Adipocyte (in vitro differentiated cells): ENCODE measurements at regions not wholly inside any gene's neighbourhood (a gene's known extent, or its start where the extent isn't known, plus 50 kb on each side); places are given as distances from the start of the nearest gene placed in this dataset.

Source experiments
- DNase-seq: peaks from one replicate; pipeline ENCODE4 v3.0.0-alpha.2; 2015; ENCODE audit warnings: low read depth
- H3K27me3 ChIP-seq: replicated peaks from 2 replicates; pipeline ENCODE4 v1.7.0; 2013; ENCODE audit warnings: mild to moderate bottlenecking, low read length, moderate library complexity; ENCODE audit not compliant: control insufficient read depth, insufficient read depth
- H3K36me3 ChIP-seq: 2 replicates; pipeline ENCODE4 v1.7.0; 2013; ENCODE audit warnings: low read length, mild to moderate bottlenecking, moderate library complexity; ENCODE audit not compliant: control insufficient read depth, insufficient read depth, severe bottlenecking
- H3K4me1 ChIP-seq: 2 replicates; pipeline ENCODE4 v1.7.0; 2013; ENCODE audit warnings: mild to moderate bottlenecking, low read length, moderate library complexity; ENCODE audit not compliant: control insufficient read depth, insufficient read depth
- H3K4me3 ChIP-seq: 2 replicates; pipeline ENCODE4 v1.7.0; 2013; ENCODE audit warnings: mild to moderate bottlenecking, low read length, moderate library complexity
- H3K9ac ChIP-seq: 2 replicates; pipeline ENCODE4 v1.7.0; 2013; ENCODE audit warnings: mild to moderate bottlenecking, low read length, moderate library complexity
- H3K9me3 ChIP-seq: 2 replicates; pipeline ENCODE4 v1.7.0; 2013; ENCODE audit warnings: mild to moderate bottlenecking, low read length, moderate library complexity; ENCODE audit not compliant: control insufficient read depth

DNA sequence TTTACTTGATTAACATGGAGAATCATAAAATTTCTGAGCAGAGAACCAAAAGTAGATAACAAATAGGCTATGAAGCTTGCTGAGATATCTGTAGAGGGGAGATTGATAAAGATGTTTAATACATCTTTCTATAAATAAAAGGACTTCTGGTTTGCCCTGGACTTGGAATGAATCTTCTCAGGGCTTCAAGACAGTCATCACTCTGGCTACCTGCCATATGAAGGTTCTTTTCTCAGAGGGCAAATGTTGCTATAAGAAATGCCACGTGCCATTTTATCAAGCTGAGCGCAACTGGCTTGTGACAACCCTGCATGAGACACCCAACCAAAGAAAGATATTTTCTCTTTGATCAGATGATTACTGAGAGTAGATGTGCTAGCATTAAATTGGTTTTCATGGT lies 192.5 kb downstream of the WNT5A start:
- Histone ChIP-seq H3K4me3 (no peak overlapping the region), H3K4me1 (no peaks in the 10 kb centered on the region), H3K9ac (no peak overlapping the region), H3K36me3 (no peaks in the 10 kb centered on the region), H3K27me3 (no peaks in the 10 kb centered on the region), H3K9me3 (peaks cover 9% of the 10 kb centered on the region)
- no peak for DNase-seq

- Histone ChIP-seq H3K4me1 (no peaks in the 10 kb centered on the region), H3K9ac (no peak overlapping the region), H3K36me3 (no peaks in the 10 kb centered on the region), H3K4me3 (no peak overlapping the region), H3K9me3 (no peaks in the 10 kb centered on the region), H3K27me3 (no peaks in the 10 kb centered on the region)
- DNase-seq: no peak
These were observed 194.7 kb downstream of the WNT5A start for GRCh38 chr3:55292360-55292759.

- no peaks in the 10 kb centered on the region for H3K27me3 ChIP-seq
- no peak overlapping the region for H3K9ac ChIP-seq
- peaks cover 16% of the 10 kb centered on the region for H3K4me1 ChIP-seq
- no peaks in the 10 kb centered on the region for H3K36me3 ChIP-seq
- DNase-seq: no peak
- H3K9me3 ChIP-seq: no peaks in the 10 kb centered on the region
- no peak overlapping the region for H3K4me3 ChIP-seq
These were observed 198.4 kb downstream of the WNT5A start for GRCh38 chr3:55288657-55289056.

DNA sequence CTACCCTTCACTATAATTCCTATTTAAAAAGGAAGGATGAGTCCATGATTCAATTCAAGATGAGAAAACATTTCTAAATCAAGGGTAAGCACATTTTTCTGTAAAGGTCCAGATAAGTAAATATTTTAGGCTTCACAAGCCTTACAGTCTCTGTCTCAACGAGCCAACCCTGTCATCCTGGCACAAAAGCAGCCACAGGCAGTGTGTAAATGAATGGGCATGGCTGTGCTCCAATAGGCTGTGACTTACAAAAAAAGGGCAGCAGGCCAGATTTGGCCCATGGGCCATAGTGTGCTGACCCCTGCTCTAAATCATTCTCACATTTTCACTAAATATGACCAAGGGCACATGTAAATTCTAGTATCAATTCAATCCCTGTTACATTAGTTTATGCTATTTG lies 200.4 kb downstream of the WNT5A start:
- Histone ChIP-seq H3K36me3 (no peaks in the 10 kb centered on the region), H3K4me1 (peaks cover 16% of the 10 kb centered on the region), H3K9me3 (no peaks in the 10 kb centered on the region), H3K27me3 (no peaks in the 10 kb centered on the region), H3K9ac (no peak overlapping the region), H3K4me3 (no peak overlapping the region)
- DNase-seq: no peak

- Histone ChIP-seq H3K36me3 (no peaks in the 10 kb centered on the region), H3K27me3 (no peaks in the 10 kb centered on the region), H3K4me3 (no peak overlapping the region), H3K9me3 (no peaks in the 10 kb centered on the region), H3K9ac (no peak overlapping the region), H3K4me1 (peaks cover 16% of the 10 kb centered on the region)
- peak; percentile 61 for DNase-seq
These were observed 201.9 kb downstream of the WNT5A start for GRCh38 chr3:55285156-55285555.

GRCh38 chr3:55283441-55283925 lies 203.6 kb downstream of the WNT5A start:
- H3K36me3 ChIP-seq: no peaks in the 10 kb centered on the region
- peaks cover 16% of the 10 kb centered on the region for H3K4me1 ChIP-seq
- H3K27me3 ChIP-seq: no peaks in the 10 kb centered on the region
- H3K9ac ChIP-seq: no peak overlapping the region
- H3K4me3 ChIP-seq: no peak overlapping the region
- no peaks in the 10 kb centered on the region for H3K9me3 ChIP-seq
- DNase-seq: no peak

DNA sequence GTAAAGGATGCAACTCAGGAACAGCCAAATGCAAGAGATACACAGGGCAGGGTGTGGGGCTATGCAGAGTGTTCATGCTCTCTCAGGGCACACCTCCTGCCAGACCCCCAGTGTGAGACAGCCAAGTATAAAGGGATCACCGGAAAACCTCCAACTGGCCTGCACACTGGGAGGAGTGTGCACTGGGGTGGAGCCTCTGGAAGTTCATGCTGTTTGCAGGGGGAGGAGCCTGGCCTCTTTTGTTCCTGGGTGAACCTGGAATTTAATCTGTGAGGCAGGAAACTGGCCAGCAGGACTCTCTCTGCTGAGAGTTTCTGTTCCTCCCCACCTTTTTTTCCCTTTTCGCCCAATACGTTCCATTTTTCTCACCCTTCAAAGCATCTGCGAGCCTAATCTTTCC lies 204.1 kb downstream of the WNT5A start:
- Histone ChIP-seq H3K27me3 (no peaks in the 10 kb centered on the region), H3K4me3 (no peak overlapping the region), H3K4me1 (peaks cover 16% of the 10 kb centered on the region), H3K9ac (no peak overlapping the region), H3K9me3 (no peaks in the 10 kb centered on the region), H3K36me3 (no peaks in the 10 kb centered on the region)
- DNase-seq: no peak

DNA sequence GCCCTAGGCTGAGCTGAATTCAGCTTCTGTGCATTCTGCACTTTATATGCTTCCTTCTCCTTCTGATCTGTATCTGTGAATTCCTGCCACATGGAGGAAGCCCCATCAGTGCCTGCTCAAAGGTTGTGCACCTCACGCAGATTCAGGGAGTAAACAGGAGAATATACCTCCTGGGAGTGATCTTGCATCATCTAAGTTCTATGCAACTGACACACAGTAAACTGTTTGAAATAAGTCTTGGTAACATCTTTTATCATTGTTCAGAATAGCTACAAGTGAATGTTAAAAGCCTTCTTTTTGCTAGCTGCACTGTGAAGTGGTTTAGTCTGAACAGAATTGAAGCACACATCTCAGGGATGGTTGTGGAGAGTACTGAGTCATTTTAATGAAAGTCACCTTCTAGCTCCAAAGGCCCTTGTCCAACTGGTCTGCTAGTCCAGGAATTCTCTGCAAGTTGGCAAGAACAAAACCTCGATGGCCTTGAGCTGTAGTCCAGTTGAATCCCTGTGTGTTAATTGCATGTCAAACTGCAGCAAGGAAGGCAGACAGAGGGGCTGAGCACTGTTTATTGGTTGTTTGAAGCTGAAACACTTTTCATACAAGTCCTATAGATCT lies 215.0 kb downstream of the WNT5A start:
- H3K9ac ChIP-seq: no peak overlapping the region
- H3K4me3 ChIP-seq: no peak overlapping the region
- peaks cover 7% of the 10 kb centered on the region for H3K4me1 ChIP-seq
- no peaks in the 10 kb centered on the region for H3K9me3 ChIP-seq
- H3K27me3 ChIP-seq: no peaks in the 10 kb centered on the region
- H3K36me3 ChIP-seq: no peaks in the 10 kb centered on the region
- no peak for DNase-seq

DNA sequence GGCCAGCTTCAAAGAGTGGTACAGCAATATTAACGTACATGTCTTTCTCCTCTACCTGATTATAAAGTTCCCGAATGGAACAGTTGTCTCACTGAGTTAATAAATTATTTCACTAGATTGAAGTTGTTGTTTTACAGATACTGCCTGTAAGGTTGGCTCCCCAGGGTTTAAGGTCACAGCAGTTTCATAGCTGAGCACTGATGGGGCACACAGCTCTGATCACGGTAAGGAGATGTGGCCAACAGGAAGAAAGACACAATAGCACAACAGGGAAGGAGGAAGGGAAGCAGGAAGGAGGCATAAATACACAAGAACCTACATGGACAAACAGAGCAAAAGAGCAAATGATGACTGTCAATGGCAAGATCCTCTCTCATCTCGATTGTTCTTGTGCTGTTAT lies 215.6 kb downstream of the WNT5A start:
- Histone ChIP-seq H3K9ac (no peak overlapping the region), H3K9me3 (no peaks in the 10 kb centered on the region), H3K27me3 (no peaks in the 10 kb centered on the region), H3K4me1 (peaks cover 10% of the 10 kb centered on the region), H3K36me3 (no peaks in the 10 kb centered on the region), H3K4me3 (no peak overlapping the region)
- no peak for DNase-seq

DNA sequence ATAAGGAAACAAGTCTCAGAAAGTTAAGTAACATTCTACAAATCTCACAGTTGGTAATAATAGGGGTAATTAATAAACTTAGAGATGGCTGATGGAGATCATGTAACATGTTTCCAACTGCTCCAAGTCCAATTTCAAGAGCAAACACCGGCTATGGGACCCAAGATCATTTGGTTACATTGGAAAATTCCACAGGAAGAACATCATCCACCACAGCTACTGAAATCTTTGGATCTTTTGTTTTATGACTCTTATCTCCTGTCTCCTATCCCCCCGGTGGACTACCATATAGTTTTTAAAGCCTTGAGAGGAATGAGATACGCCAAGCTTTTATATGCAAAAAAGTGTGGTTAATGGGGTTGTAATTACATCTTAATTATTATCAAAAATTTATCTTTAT lies 216.1 kb downstream of the WNT5A start:
- H3K4me3 ChIP-seq: no peak overlapping the region
- H3K9me3 ChIP-seq: no peaks in the 10 kb centered on the region
- H3K4me1 ChIP-seq: peaks cover 10% of the 10 kb centered on the region
- no peak for DNase-seq
- H3K27me3 ChIP-seq: no peaks in the 10 kb centered on the region
- H3K36me3 ChIP-seq: no peaks in the 10 kb centered on the region
- no peak overlapping the region for H3K9ac ChIP-seq

DNA sequence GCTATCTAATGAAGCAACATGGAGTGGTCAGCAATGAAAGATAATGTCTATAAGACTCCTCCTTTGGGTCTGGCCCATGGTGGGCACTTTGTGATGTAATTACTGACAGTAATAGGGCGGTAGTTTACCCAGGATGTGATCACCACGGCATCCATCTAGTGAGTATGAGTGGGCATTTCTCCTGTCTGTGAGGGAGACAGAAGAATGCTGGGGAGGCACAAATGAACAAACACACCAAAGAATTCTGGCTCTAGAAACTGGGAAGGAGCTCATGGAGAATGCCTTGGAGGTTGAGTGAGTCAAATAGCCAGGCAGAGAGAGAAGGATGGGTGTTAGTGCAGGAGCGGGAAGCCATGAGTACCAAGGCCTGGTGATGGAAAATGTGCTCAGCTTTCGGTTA lies 217.5 kb downstream of the WNT5A start:
- Histone ChIP-seq H3K36me3 (no peaks in the 10 kb centered on the region), H3K27me3 (no peaks in the 10 kb centered on the region), H3K9ac (no peak overlapping the region), H3K4me1 (peaks cover 10% of the 10 kb centered on the region), H3K4me3 (no peak overlapping the region), H3K9me3 (no peaks in the 10 kb centered on the region)
- no peak for DNase-seq

DNA sequence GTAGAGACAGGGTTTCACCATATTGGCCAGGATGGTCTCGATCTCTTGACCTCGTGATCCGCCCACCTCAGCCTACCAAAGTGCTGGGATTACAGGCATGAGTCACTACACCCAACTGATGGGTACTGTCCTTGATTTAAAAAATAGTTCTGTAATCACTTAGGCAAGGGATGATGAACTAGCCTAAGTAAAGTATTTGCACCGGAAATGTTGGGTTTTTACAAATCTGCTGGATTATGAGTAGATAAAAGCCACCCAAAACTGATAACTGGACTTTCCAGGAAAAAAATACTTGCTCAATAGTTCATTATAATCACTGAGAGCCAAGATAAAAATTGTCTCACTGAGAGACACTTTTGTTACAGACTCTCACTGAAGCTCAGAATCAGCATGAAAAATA lies 218.0 kb downstream of the WNT5A start:
- no peaks in the 10 kb centered on the region for H3K36me3 ChIP-seq
- no peaks in the 10 kb centered on the region for H3K27me3 ChIP-seq
- peaks cover 10% of the 10 kb centered on the region for H3K4me1 ChIP-seq
- H3K9ac ChIP-seq: no peak overlapping the region
- no peak for DNase-seq
- H3K9me3 ChIP-seq: no peaks in the 10 kb centered on the region
- no peak overlapping the region for H3K4me3 ChIP-seq
